ENCODE measurements at regions not wholly inside any gene's neighbourhood (a gene's known extent, or its start where the extent isn't known, plus 50 kb on each side); places are given as distances from the start of the nearest gene placed in this dataset.

DNA sequence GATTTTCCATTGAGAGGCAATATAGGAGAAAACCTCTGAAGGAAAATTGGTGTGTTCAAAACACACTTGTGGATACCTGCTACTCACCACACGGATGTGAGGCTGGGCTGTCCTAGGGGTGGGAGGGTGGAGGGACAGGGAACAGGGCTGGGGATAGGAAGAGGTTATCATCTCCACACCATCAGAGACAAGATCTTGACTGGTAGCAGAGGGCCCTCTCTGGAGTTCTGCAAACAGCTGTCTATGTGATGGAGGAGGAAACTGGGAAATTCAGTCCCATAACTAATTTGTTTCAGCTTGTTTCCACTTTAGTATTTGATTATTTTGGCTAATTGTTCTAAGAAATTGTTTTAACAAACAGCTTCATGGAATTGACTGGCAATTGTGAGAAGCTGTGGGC lies 91.6 kb upstream of the FSTL4 start (continued):
- TF ChIP-seq, protein P1, sequence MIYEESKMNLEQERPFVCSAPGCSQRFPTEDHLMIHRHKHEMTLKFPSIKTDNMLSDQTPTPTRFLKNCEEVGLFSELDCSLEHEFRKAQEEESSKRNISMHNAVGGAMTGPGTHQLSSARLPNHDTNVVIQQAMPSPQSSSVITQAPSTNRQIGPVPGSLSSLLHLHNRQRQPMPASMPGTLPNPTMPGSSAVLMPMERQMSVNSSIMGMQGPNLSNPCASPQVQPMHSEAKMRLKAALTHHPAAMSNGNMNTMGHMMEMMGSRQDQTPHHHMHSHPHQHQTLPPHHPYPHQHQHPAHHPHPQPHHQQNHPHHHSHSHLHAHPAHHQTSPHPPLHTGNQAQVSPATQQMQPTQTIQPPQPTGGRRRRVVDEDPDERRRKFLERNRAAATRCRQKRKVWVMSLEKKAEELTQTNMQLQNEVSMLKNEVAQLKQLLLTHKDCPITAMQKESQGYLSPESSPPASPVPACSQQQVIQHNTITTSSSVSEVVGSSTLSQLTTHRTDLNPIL (CRISPR knock-in tag; IDR thresholded peaks at IDR 0.05; ENCODE audit: low read depth), result no peak
- TF ChIP-seq ZNF70 (CRISPR knock-in tag; IDR thresholded peaks at IDR 0.05), result no peak
- no peak for TF ChIP-seq CSDC2 (CRISPR knock-in tag; IDR thresholded peaks at IDR 0.05)
- TF ChIP-seq ZNF8 (CRISPR knock-in tag; IDR thresholded peaks at IDR 0.05), result no peak

DNA sequence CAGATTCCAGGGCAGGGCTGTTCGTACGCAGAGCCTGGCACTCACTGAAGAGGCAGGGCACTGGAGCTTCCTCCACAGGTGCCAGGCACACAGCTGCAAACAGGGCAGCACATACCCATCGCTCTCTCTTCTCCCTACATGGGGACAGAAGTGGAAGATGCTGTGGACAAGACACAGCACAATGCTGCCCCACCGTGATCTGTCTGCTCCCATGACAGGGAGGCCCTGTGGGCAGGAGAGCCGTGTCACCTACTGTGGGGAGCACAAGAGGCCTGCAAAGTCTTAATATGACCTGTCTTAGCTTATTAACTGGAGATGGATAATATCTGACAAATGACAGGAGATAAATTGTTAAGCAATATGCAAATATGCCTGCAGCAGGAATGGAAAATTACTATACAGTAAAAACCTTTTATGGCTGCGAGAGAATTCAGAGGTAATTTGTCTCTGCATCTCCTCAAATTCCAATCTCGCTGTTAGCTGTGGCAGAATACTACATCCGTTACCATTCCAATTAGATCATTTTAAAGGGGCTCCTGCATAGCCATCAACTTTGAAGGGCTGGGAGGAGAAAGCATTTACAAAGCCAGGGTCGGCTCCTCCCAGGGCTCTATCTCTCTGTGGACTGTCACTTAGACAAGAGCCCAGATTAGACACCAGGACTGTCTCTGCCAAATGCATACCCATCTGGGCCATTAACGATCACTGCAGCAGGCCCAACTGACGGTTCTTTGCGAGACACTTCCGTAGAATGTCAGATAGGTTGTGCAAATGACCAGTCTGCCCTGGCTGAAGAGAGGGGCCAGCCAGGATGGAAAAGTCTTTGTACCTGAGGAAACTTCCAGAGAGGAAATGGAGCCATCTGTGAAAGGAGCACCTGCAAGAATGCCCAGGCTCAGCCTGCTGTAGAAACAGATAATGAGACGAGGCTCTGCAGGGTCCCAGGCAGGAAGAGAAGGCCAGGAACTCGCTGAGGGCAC lies 90.7 kb upstream of the FSTL4 start:
- peak; percentile 58; the same call in 2 of the 3 replicates for ATAC-seq
- TF ChIP-seq ZFP30 (CRISPR knock-in tag; IDR thresholded peaks at IDR 0.05) (no peak), GLIS3 (CRISPR knock-in tag; IDR thresholded peaks at IDR 0.05) (no peak), BACH2 (CRISPR knock-in tag; IDR thresholded peaks at IDR 0.05; ENCODE audit: borderline replicate concordance) (no peak), TCF4 (CRISPR knock-in tag; IDR thresholded peaks at IDR 0.05; ENCODE audit: borderline replicate concordance) (peak; percentile 34; the same call in 1 of the 2 replicates)
- TF ChIP-seq, protein P2, sequence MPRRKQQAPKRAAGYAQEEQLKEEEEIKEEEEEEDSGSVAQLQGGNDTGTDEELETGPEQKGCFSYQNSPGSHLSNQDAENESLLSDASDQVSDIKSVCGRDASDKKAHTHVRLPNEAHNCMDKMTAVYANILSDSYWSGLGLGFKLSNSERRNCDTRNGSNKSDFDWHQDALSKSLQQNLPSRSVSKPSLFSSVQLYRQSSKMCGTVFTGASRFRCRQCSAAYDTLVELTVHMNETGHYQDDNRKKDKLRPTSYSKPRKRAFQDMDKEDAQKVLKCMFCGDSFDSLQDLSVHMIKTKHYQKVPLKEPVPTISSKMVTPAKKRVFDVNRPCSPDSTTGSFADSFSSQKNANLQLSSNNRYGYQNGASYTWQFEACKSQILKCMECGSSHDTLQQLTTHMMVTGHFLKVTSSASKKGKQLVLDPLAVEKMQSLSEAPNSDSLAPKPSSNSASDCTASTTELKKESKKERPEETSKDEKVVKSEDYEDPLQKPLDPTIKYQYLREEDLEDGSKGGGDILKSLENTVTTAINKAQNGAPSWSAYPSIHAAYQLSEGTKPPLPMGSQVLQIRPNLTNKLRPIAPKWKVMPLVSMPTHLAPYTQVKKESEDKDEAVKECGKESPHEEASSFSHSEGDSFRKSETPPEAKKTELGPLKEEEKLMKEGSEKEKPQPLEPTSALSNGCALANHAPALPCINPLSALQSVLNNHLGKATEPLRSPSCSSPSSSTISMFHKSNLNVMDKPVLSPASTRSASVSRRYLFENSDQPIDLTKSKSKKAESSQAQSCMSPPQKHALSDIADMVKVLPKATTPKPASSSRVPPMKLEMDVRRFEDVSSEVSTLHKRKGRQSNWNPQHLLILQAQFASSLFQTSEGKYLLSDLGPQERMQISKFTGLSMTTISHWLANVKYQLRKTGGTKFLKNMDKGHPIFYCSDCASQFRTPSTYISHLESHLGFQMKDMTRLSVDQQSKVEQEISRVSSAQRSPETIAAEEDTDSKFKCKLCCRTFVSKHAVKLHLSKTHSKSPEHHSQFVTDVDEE (CRISPR knock-in tag; IDR thresholded peaks at IDR 0.05), result peak; percentile 21; the same call in 1 of the 2 replicates

DNA sequence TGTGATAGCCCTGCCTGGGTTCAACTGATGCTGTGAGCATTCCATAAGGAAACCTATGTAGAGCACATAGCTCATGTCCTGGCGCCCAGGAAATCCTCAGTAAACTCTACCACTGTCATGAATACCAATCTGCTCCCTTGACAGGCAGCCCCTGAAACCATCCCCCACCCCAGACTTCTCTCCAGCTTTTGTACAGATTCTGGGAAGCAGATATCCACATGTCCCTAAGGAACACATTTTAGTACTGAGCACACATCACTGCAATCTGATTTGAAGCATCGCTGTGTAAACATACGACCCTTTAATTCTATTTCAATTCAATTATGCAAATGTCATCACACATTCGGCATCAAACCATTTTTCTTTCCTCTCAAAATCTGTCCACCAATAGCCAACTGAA lies 89.5 kb upstream of the FSTL4 start:
- TF ChIP-seq, protein P2 (CRISPR knock-in tag; IDR thresholded peaks at IDR 0.05), result no peak
- TF ChIP-seq TOX (CRISPR knock-in tag; IDR thresholded peaks at IDR 0.05; ENCODE audit: borderline replicate concordance), result no peak
- TF ChIP-seq ZNF8 (CRISPR knock-in tag; IDR thresholded peaks at IDR 0.05), result no peak
- TF ChIP-seq ZNF565 (CRISPR knock-in tag; conservative IDR thresholded peaks at IDR 0.05; ENCODE audit: low read depth), result no peak
- TF ChIP-seq, protein P1 (CRISPR knock-in tag; IDR thresholded peaks at IDR 0.05; ENCODE audit: low read depth), result no peak
- no peak for TF ChIP-seq ZFP30 (CRISPR knock-in tag; IDR thresholded peaks at IDR 0.05)
- ATAC-seq, result no peak

DNA sequence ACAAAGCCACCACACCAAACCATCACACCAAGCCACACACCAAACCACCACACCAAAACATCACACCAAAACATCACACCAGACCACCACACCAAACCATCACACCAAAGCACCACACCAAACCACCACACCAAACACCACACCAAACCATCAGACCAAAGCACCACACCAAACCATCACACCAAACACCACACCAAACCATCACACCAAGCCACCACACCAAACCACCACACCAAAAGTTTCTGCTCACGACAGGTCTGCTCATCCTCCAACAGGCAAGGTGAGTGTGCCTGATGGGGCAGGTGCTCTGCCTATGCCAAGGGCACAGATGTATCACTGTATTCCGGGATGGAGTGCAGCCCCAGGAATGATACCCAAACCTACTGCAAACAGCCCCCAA lies 87.9 kb upstream of the FSTL4 start:
- TF ChIP-seq TOX (CRISPR knock-in tag; IDR thresholded peaks at IDR 0.05; ENCODE audit: borderline replicate concordance), result no peak
- no peak for ATAC-seq

DNA sequence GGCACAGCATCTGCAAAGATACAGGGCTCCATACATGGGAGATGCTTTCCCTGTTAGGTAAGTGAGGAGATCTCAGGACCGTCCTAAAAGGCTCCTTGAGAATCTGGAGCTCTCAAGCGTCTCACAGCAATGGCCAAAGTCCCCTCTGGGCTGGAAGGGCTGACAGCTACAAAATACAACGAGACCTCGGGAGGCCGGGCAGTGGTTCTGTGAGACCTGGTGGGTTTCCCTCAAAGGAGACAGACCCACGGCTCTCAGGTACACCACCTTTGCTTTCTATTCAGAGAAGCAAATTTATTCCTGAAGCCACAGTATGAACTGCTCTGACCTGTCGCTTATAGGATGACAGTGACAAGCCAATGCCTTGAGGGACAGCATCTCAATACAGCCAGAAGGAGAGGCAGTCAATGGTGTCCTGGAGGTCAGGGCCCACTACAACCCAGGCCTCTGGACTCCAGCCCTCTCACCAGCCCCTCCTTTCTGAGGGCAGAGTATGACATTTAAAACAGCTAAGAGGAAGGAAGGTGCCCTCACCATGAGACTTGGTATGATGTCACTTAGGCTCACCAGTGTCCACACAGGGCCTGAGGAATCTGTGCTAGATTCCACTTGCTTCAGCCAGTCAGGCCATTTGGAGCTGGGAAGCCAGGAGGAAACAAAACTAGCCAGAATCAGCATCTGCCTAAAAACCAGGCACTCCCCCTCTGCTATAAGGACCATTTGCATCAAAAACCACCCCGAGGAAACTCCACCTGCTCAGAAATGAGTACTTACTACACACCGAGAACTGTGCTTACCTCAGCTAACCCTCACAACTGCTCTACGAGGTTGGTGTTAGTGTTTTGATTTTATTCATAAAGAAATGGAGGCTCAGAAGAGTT lies 86.5 kb upstream of the FSTL4 start:
- no peak for ATAC-seq
- TF ChIP-seq, protein P3, sequence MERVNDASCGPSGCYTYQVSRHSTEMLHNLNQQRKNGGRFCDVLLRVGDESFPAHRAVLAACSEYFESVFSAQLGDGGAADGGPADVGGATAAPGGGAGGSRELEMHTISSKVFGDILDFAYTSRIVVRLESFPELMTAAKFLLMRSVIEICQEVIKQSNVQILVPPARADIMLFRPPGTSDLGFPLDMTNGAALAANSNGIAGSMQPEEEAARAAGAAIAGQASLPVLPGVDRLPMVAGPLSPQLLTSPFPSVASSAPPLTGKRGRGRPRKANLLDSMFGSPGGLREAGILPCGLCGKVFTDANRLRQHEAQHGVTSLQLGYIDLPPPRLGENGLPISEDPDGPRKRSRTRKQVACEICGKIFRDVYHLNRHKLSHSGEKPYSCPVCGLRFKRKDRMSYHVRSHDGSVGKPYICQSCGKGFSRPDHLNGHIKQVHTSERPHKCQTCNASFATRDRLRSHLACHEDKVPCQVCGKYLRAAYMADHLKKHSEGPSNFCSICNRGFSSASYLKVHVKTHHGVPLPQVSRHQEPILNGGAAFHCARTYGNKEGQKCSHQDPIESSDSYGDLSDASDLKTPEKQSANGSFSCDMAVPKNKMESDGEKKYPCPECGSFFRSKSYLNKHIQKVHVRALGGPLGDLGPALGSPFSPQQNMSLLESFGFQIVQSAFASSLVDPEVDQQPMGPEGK (CRISPR knock-in tag; IDR thresholded peaks at IDR 0.05; ENCODE audit: borderline replicate concordance), result no peak
- TF ChIP-seq GLIS3 (CRISPR knock-in tag; IDR thresholded peaks at IDR 0.05), result no peak
